ENCODE measurements at regions not wholly inside any gene's neighbourhood (a gene's known extent, or its start where the extent isn't known, plus 50 kb on each side); places are given as distances from the start of the nearest gene placed in this dataset.

GRCh38 chr4:160956875-160957274, 1206.9 kb downstream of the FSTL5 start:
- H3K4me3 ChIP-seq = no peak overlapping the region
- H4K20me1 ChIP-seq (ENCODE audit: control insufficient read depth, insufficient read depth) = no peaks in the 10 kb centered on the region
- no TSS peak for BruUV-seq (replicated peaks)
- no peak for ATAC-seq
- ChIA-PET CTCF (interaction anchor here (0.9 kb wide), 1 partner anchor 9 kb away, joined by 3 read pairs; no protein-coding TSS in a partner anchor), SMC1A (ENCODE audit: uncharacterized antibody, unreplicated experiment) (no interaction called here), POLR2A (no interaction called here), RAD21 (ENCODE audit: unreplicated experiment) (no interaction called here)
- intact Hi-C loops (cut with micrococcal nuclease; ENCODE audit: unreplicated experiment) = loop anchor here (1.0 kb wide), 1 partner anchor 7 kb away; no protein-coding TSS in a partner anchor
- TF ChIP-seq RELA (IDR thresholded peaks at IDR 0.05; ENCODE audit: borderline replicate concordance, partially characterized antibody) (no peak), FOS (IDR thresholded peaks at IDR 0.05; ENCODE audit: borderline replicate concordance, extremely low read depth, insufficient read length) (no peak), HDAC6 (IDR thresholded peaks at IDR 0.05; ENCODE audit: unreplicated experiment) (no peak), MYC (IDR thresholded peaks at IDR 0.05; ENCODE audit: insufficient read depth, insufficient read length, insufficient replicate concordance, low read length, severe bottlenecking) (no peak), PAX5 (IDR thresholded peaks at IDR 0.05; ENCODE audit: borderline replicate concordance, low read depth, low read length) (no peak), MXI1 (IDR thresholded peaks at IDR 0.05; ENCODE audit: low read depth, low read length) (no peak), ZNF687 (IDR thresholded peaks at IDR 0.05) (no peak), NFXL1 (IDR thresholded peaks at IDR 0.05; ENCODE audit: borderline replicate concordance) (no peak), ZBED1 (IDR thresholded peaks at IDR 0.05; ENCODE audit: borderline replicate concordance) (no peak), YBX1 (IDR thresholded peaks at IDR 0.05) (no peak), RAD51 (IDR thresholded peaks at IDR 0.05) (no peak)
- TF ChIP-seq, protein P1, sequence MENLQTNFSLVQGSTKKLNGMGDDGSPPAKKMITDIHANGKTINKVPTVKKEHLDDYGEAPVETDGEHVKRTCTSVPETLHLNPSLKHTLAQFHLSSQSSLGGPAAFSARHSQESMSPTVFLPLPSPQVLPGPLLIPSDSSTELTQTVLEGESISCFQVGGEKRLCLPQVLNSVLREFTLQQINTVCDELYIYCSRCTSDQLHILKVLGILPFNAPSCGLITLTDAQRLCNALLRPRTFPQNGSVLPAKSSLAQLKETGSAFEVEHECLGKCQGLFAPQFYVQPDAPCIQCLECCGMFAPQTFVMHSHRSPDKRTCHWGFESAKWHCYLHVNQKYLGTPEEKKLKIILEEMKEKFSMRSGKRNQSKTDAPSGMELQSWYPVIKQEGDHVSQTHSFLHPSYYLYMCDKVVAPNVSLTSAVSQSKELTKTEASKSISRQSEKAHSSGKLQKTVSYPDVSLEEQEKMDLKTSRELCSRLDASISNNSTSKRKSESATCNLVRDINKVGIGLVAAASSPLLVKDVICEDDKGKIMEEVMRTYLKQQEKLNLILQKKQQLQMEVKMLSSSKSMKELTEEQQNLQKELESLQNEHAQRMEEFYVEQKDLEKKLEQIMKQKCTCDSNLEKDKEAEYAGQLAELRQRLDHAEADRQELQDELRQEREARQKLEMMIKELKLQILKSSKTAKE (IDR thresholded peaks at IDR 0.05; ENCODE audit: low read depth, poor library complexity, severe bottlenecking) = no peak
- TF ChIP-seq, protein P2, sequence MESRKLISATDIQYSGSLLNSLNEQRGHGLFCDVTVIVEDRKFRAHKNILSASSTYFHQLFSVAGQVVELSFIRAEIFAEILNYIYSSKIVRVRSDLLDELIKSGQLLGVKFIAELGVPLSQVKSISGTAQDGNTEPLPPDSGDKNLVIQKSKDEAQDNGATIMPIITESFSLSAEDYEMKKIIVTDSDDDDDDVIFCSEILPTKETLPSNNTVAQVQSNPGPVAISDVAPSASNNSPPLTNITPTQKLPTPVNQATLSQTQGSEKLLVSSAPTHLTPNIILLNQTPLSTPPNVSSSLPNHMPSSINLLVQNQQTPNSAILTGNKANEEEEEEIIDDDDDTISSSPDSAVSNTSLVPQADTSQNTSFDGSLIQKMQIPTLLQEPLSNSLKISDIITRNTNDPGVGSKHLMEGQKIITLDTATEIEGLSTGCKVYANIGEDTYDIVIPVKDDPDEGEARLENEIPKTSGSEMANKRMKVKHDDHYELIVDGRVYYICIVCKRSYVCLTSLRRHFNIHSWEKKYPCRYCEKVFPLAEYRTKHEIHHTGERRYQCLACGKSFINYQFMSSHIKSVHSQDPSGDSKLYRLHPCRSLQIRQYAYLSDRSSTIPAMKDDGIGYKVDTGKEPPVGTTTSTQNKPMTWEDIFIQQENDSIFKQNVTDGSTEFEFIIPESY (IDR thresholded peaks at IDR 0.05) = no peak
- TF ChIP-seq, protein P3, sequence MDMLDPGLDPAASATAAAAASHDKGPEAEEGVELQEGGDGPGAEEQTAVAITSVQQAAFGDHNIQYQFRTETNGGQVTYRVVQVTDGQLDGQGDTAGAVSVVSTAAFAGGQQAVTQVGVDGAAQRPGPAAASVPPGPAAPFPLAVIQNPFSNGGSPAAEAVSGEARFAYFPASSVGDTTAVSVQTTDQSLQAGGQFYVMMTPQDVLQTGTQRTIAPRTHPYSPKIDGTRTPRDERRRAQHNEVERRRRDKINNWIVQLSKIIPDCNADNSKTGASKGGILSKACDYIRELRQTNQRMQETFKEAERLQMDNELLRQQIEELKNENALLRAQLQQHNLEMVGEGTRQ (IDR thresholded peaks at IDR 0.05; ENCODE audit: borderline replicate concordance, low read depth, low read length) = no peak
- TF ChIP-seq, protein P4, sequence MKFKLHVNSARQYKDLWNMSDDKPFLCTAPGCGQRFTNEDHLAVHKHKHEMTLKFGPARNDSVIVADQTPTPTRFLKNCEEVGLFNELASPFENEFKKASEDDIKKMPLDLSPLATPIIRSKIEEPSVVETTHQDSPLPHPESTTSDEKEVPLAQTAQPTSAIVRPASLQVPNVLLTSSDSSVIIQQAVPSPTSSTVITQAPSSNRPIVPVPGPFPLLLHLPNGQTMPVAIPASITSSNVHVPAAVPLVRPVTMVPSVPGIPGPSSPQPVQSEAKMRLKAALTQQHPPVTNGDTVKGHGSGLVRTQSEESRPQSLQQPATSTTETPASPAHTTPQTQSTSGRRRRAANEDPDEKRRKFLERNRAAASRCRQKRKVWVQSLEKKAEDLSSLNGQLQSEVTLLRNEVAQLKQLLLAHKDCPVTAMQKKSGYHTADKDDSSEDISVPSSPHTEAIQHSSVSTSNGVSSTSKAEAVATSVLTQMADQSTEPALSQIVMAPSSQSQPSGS (IDR thresholded peaks at IDR 0.05; ENCODE audit: low read length) = no peak
- H3K4me1 ChIP-seq (ENCODE audit: control insufficient read depth, insufficient read depth, low read length) = no peaks in the 10 kb centered on the region
- DNase-seq (ENCODE audit: low read depth, low spot score) = no peak
- no peaks in the 10 kb centered on the region for H3K9me3 ChIP-seq (replicated peaks; ENCODE audit: control insufficient read depth, insufficient read depth, low read length)
- no peak overlapping the region for H3K9ac ChIP-seq (ENCODE audit: control insufficient read depth, insufficient read depth, low read length)
- no peak for FAIRE-seq
- no peaks in the 10 kb centered on the region for H3K27me3 ChIP-seq (replicated peaks in 1 of 2; ENCODE audit: control insufficient read depth in 2 of 2, insufficient read depth in 2 of 2, low read length in 1 of 2)
- no peak overlapping the region for H3K27ac ChIP-seq (ENCODE audit: control insufficient read depth, insufficient read depth)
- H3K36me3 ChIP-seq (ENCODE audit: control insufficient read depth in 2 of 2, insufficient read depth in 2 of 2, low read length in 1 of 2) = no peaks in the 10 kb centered on the region
- H2AFZ ChIP-seq (ENCODE audit: control insufficient read depth, low read depth, low read length) = no peak overlapping the region
- H3K4me2 ChIP-seq (ENCODE audit: control insufficient read depth, insufficient read depth) = no peak overlapping the region
- in situ Hi-C loops (cut with MboI) = no loop called here
- no peaks in the 10 kb centered on the region for H3K79me2 ChIP-seq (ENCODE audit: control insufficient read depth, insufficient read depth, low read length)
